ENCODE measurements at regions not wholly inside any gene's neighbourhood (a gene's known extent, or its start where the extent isn't known, plus 50 kb on each side); places are given as distances from the start of the nearest gene placed in this dataset.

GRCh38 chrX:25154168-25154567 lies 138.4 kb upstream of the ARX start:
- Mint-ChIP-seq H3K4me1 (peaks cover 2% of the 10 kb centered on the region; the same call in 1 of the 3 replicates), H3K27me3 (ENCODE audit: insufficient read depth, low read depth, poor library complexity) (peaks cover 1% of the 10 kb centered on the region), H3K9me3 (no peaks in the 10 kb centered on the region; the same call in 2 of the 3 replicates), H3K36me3 (ENCODE audit: low read depth) (no peaks in the 10 kb centered on the region), H3K4me3 (no peak overlapping the region), H3K27ac (no peak overlapping the region)
- H3F3A ChIP-seq (replicated peaks; ENCODE audit: low read depth) = no peaks in the 10 kb centered on the region
- TF ChIP-seq CREB1 (CRISPR knock-in tag; IDR thresholded peaks at IDR 0.05; ENCODE audit: low read depth) (no peak), ZNF331 (CRISPR knock-in tag; IDR thresholded peaks at IDR 0.05; ENCODE audit: low read depth) (no peak), STAT1 (IDR thresholded peaks at IDR 0.05; ENCODE audit: unreplicated experiment) (no peak), EZH2 (IDR thresholded peaks at IDR 0.05; ENCODE audit: low read depth, unreplicated experiment) (no peak), NANOG (IDR thresholded peaks at IDR 0.05; ENCODE audit: borderline replicate concordance) (no peak), ETS1 (IDR thresholded peaks at IDR 0.05) (no peak), EZH2phosphoT487 (IDR thresholded peaks at IDR 0.05; ENCODE audit: unreplicated experiment) (no peak), CTCF (conservative IDR thresholded peaks at IDR 0.05; ENCODE audit: low read depth in 2 of 2) (no peak), ZNF114 (CRISPR knock-in tag; IDR thresholded peaks at IDR 0.05) (no peak), ZNF462 (CRISPR knock-in tag; IDR thresholded peaks at IDR 0.05) (no peak), POLR2AphosphoS5 (IDR thresholded peaks at IDR 0.05; ENCODE audit: low read depth) (no peak), JUNB (IDR thresholded peaks at IDR 0.05; ENCODE audit: unreplicated experiment) (no peak)
- TF ChIP-seq, protein P1, sequence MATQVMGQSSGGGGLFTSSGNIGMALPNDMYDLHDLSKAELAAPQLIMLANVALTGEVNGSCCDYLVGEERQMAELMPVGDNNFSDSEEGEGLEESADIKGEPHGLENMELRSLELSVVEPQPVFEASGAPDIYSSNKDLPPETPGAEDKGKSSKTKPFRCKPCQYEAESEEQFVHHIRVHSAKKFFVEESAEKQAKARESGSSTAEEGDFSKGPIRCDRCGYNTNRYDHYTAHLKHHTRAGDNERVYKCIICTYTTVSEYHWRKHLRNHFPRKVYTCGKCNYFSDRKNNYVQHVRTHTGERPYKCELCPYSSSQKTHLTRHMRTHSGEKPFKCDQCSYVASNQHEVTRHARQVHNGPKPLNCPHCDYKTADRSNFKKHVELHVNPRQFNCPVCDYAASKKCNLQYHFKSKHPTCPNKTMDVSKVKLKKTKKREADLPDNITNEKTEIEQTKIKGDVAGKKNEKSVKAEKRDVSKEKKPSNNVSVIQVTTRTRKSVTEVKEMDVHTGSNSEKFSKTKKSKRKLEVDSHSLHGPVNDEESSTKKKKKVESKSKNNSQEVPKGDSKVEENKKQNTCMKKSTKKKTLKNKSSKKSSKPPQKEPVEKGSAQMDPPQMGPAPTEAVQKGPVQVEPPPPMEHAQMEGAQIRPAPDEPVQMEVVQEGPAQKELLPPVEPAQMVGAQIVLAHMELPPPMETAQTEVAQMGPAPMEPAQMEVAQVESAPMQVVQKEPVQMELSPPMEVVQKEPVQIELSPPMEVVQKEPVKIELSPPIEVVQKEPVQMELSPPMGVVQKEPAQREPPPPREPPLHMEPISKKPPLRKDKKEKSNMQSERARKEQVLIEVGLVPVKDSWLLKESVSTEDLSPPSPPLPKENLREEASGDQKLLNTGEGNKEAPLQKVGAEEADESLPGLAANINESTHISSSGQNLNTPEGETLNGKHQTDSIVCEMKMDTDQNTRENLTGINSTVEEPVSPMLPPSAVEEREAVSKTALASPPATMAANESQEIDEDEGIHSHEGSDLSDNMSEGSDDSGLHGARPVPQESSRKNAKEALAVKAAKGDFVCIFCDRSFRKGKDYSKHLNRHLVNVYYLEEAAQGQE (IDR thresholded peaks at IDR 0.05; ENCODE audit: unreplicated experiment) = no peak
- H3K36me3 ChIP-seq (ENCODE audit: insufficient read depth) = no peaks in the 10 kb centered on the region
- no peaks in the 10 kb centered on the region for H3K9me2 ChIP-seq (ENCODE audit: insufficient read depth)
- ATAC-seq = no peak
- H3K79me2 ChIP-seq (replicated peaks; ENCODE audit: insufficient read depth) = no peaks in the 10 kb centered on the region
- no peaks in the 10 kb centered on the region for H3K4me1 ChIP-seq (ENCODE audit: insufficient read depth)
- no peaks in the 10 kb centered on the region for H3K27me3 ChIP-seq (ENCODE audit: insufficient read depth)
- DNase-seq (ENCODE audit: low spot score) = no peak
- no peak overlapping the region for H3K4me3 ChIP-seq
- no peak overlapping the region for H2AFZ ChIP-seq
- no peak overlapping the region for H3K4me2 ChIP-seq
- no peak overlapping the region for H3K27ac ChIP-seq (ENCODE audit: low read depth)
- H4K20me1 ChIP-seq (replicated peaks; ENCODE audit: insufficient read depth) = no peaks in the 10 kb centered on the region
